ENCODE measurements at regions not wholly inside any gene's neighbourhood (a gene's known extent, or its start where the extent isn't known, plus 50 kb on each side); places are given as distances from the start of the nearest gene placed in this dataset.

DNA sequence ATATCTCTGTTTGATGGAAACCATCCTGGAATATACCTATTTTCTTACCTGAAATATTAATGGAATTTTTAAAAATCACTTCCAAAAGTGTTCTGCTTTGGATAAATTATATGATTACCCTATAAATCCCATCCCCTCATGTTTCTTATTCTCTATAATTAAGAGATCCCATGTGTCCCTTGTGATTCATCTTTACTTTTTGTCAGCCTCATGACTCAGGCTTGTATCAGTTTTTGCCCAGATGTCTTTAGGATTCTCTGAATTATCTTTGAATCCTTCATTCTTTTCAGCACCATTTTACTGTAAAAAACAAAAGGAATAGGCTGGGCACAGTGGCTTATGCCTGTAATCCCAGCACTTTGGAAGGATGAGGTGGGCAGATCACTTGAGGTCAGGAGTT, 804.5 kb upstream of the CITED2 start:
- no peak for TF ChIP-seq POLR2A (IDR thresholded peaks at IDR 0.05)
- TF ChIP-seq CTCF (IDR thresholded peaks at IDR 0.05), result no peak

Measured in Peyer's patch (tissue), 4 donors.